AG04450 (cell line): ENCODE measurements at regions not wholly inside any gene's neighbourhood (a gene's known extent, or its start where the extent isn't known, plus 50 kb on each side); places are given as distances from the start of the nearest gene placed in this dataset.
A peak's percentile ranks its signal among the peaks of the same experiment; 100 is the strongest.

ENCODE experiments used
- CTCF ChIA-PET: fragments of 300-600, 350-600 bp; formaldehyde crosslinking; extraction: SDS; loops from one replicate; lab custom pipeline; 2022; ENCODE audit warnings: antibody characterized with exemption, inconsistent platforms; lab: Charles Lee
- POLR2A ChIA-PET: fragments of 350-600 bp; formaldehyde crosslinking; extraction: SDS; loops from one replicate; lab custom pipeline; 2021; ENCODE audit warnings: antibody characterized with exemption, inconsistent platforms; lab: Yijun Ruan, JAX
- DNase-seq: peaks from one replicate; pipeline ENCODE4 v3.0.0-alpha.2; 2011; ENCODE audit warnings: low read depth, low spot score
- H3K27ac ChIP-seq: one replicate; pipeline ENCODE4 v1.5.1; 2012; ENCODE audit warnings: low read depth, low read length, control low read depth
- H3K27me3 ChIP-seq: one replicate; pipeline ENCODE4 v1.6.0; 2012; ENCODE audit warnings: low read length; ENCODE audit not compliant: control insufficient read depth, insufficient read depth
- H3K4me3 ChIP-seq: 2 replicates; pipeline ENCODE4 v1.5.1; 2011; ENCODE audit warnings: mild to moderate bottlenecking, low read depth, low read length, control low read depth
- H3K9me3 ChIP-seq: 2 replicates; pipeline ENCODE4 v1.5.1; 2012; ENCODE audit warnings: low read length; ENCODE audit not compliant: control insufficient read depth, insufficient read depth
- CTCF ChIP-seq: IDR thresholded peaks from 2 replicates; pipeline ENCODE4 v1.5.1; 2011; ENCODE audit warnings: low read depth, low read length, control low read depth, inconsistent platforms

GRCh38 chr12:107457362-107457935 lies 228.2 kb upstream of the PWP1 start:
- no peak for TF ChIP-seq CTCF
- no peak for DNase-seq
- ChIA-PET POLR2A (interaction anchor here (0.5 kb wide), 1 partner anchor 137 kb away, joined by 3 read pairs; no protein-coding TSS in a partner anchor), CTCF (interaction anchor here (1.0 kb wide), 1 partner anchor 9 kb away, joined by 3 read pairs; no protein-coding TSS in a partner anchor)
- no peaks in the 10 kb centered on the region for H3K9me3 ChIP-seq
- H3K27ac ChIP-seq, result no peak overlapping the region
- no peak overlapping the region for H3K4me3 ChIP-seq
- no peaks in the 10 kb centered on the region for H3K27me3 ChIP-seq

- DNase-seq, result no peak
- TF ChIP-seq CTCF, result no peak
- CTCF ChIA-PET, result no interaction called here
Measured at GRCh38 chr12:107458163-107458562, 227.4 kb upstream of the PWP1 start.

GRCh38 chr12:107458990-107459389 lies 226.6 kb upstream of the PWP1 start:
- ChIA-PET CTCF (no interaction called here), POLR2A (interaction anchor here (0.6 kb wide), 1 partner anchor 83 kb away, joined by 3 read pairs; no protein-coding TSS in a partner anchor)
- Histone ChIP-seq H3K27ac (no peak overlapping the region), H3K9me3 (no peaks in the 10 kb centered on the region), H3K27me3 (no peaks in the 10 kb centered on the region), H3K4me3 (no peak overlapping the region)
- no peak for TF ChIP-seq CTCF
- DNase-seq, result no peak

More at GRCh38 chr12:107458163-107458562, 227.4 kb upstream of the PWP1 start:
- Histone ChIP-seq H3K4me3 (no peak overlapping the region), H3K9me3 (no peaks in the 10 kb centered on the region), H3K27ac (no peak overlapping the region), H3K27me3 (no peaks in the 10 kb centered on the region)
- POLR2A ChIA-PET, result no interaction called here

DNA sequence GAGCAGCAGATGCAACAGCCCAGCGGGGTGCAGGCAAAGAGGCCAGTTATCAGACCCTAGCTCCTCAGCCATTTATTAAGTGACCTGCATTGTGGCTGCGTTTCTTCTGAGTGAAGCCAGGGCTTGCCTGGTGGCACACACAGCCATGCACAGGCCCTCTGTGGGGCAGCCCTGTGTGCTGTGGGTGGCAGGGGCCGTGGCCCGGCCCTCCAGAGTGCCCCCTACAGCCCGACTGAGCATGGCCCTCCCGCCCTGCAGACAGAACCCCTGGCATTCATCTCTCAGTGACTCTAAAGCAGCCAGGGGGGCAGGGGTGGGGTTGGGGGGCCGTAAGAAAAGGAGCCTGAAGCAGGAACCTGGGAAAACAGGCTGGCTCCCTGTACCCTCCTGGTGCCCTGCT lies 226.0 kb upstream of the PWP1 start:
- ChIA-PET CTCF (no interaction called here), POLR2A (interaction anchor here (0.6 kb wide), 1 partner anchor 82 kb away, joined by 3 read pairs; no protein-coding TSS in a partner anchor)
- DNase-seq, result no peak
- H3K27me3 ChIP-seq, result no peaks in the 10 kb centered on the region
- H3K4me3 ChIP-seq, result no peak overlapping the region
- TF ChIP-seq CTCF, result no peak
- no peak overlapping the region for H3K27ac ChIP-seq
- H3K9me3 ChIP-seq, result no peaks in the 10 kb centered on the region

DNA sequence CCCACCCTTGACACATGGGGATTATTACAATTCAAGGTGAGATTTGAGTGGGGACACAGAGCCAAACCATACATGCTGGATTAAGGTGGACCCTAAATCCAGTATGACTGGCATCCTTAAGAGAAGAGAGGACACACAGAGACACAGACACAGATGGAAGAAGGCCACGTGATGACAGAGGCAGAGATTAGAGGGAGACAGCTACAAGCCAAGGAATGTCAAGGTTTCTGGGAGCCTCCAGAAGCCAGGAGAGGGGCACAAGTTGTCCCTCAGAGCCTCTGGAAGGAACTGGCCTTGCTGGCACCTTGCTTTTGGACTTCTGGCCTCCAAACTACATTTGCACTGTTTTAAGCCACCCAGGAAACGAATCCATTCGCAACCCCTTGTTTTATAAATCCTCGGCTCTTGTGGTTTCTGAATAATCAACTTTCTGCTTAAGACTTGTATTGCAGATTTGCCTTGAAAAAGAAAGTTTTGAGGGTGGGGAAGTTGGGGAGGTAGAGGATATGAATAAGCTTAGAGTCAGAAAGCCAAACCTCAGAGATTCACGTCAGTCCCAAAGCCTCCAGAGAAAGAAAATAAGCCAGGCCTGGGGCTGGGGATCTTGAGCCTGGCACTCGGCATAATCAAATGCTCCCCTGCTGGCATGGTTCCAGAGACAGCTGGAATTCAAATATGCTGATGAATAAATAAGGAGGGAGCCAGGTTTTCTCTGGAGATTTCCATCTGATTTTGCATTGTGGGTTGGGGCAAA lies 224.2 kb upstream of the PWP1 start:
- POLR2A ChIA-PET, result no interaction called here
- Histone ChIP-seq H3K27me3 (no peaks in the 10 kb centered on the region), H3K9me3 (no peaks in the 10 kb centered on the region), H3K27ac (peak overlapping the region; percentile 80), H3K4me3 (peak overlapping the region; percentile 10; the same call in 1 of the 2 replicates)
- CTCF ChIA-PET, result interaction anchor here (1.3 to 2.0 kb wide), 3 partner anchors 13 to 330 kb away, joined by 4 to 8 read pairs (median 5); no protein-coding TSS in a partner anchor
- peak; percentile 42 for DNase-seq
- no peak for TF ChIP-seq CTCF
